ENCODE measurements at regions not wholly inside any gene's neighbourhood (a gene's known extent, or its start where the extent isn't known, plus 50 kb on each side); places are given as distances from the start of the nearest gene placed in this dataset.

DNA sequence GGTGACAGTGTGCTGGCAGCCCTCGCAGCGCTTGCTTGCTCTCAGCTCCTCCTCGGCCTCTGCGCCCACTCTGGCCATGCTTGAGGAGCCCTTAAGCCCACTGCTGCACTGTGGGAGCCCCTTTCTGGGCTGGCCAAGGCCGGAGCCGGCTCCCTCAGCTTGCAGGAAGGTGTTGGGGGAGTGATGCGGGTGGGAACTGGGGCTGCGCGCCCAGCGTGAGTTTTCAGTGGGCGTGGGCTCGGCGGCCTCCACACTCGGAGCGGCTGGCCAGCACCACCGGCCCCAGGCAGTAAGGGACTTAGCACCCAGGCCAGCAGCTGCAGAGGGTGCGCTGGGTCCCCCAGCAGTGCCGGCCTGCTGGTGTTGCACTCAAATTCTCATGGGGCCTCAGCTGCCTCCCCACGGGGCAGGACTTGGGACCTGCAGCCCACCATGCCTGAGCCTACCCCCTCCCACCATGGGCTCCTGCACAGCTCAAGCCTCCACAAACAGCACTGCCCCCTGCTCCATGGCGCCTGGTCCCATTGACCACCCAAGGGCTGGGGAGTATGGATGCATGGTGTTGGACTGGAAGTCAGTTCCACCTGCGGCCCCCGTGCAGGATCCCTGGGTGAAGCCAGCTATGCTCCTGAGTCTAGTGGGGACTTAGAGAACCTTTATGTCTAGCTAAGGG, 223.1 kb upstream of the PTPRD start:
- DNase-seq (no peak), ATAC-seq (no peak)
- Mint-ChIP-seq H3K9me3 (peaks cover 16% of the 10 kb centered on the region), H3K27ac (no peak overlapping the region), H3K27me3 (no peaks in the 10 kb centered on the region), H3K4me1 (ENCODE audit: low read depth) (no peaks in the 10 kb centered on the region), H3K36me3 (ENCODE audit: low read depth) (no peaks in the 10 kb centered on the region), H3K4me3 (no peak overlapping the region)
- intact Hi-C loops (cut with micrococcal nuclease), result no loop called here
- TF ChIP-seq, protein P1, sequence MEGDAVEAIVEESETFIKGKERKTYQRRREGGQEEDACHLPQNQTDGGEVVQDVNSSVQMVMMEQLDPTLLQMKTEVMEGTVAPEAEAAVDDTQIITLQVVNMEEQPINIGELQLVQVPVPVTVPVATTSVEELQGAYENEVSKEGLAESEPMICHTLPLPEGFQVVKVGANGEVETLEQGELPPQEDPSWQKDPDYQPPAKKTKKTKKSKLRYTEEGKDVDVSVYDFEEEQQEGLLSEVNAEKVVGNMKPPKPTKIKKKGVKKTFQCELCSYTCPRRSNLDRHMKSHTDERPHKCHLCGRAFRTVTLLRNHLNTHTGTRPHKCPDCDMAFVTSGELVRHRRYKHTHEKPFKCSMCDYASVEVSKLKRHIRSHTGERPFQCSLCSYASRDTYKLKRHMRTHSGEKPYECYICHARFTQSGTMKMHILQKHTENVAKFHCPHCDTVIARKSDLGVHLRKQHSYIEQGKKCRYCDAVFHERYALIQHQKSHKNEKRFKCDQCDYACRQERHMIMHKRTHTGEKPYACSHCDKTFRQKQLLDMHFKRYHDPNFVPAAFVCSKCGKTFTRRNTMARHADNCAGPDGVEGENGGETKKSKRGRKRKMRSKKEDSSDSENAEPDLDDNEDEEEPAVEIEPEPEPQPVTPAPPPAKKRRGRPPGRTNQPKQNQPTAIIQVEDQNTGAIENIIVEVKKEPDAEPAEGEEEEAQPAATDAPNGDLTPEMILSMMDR (IDR thresholded peaks at IDR 0.05), result no peak
- ChIA-PET CTCF (no interaction called here), POLR2A (no interaction called here)

- TF ChIP-seq, protein P1 (IDR thresholded peaks at IDR 0.05), result no peak
- ChIA-PET POLR2A (no interaction called here), CTCF (no interaction called here)
These were observed 230.3 kb upstream of the PTPRD start for GRCh38 chr9:10843151-10843550.

GRCh38 chr9:10855847-10856246, 243.0 kb upstream of the PTPRD start:
- DNase-seq, result no peak
- Mint-ChIP-seq H3K36me3 (ENCODE audit: low read depth) (no peaks in the 10 kb centered on the region), H3K4me3 (no peak overlapping the region), H3K27ac (no peak overlapping the region), H3K4me1 (ENCODE audit: low read depth) (no peaks in the 10 kb centered on the region), H3K9me3 (peaks cover 19% of the 10 kb centered on the region), H3K27me3 (no peaks in the 10 kb centered on the region)
- intact Hi-C loops (cut with micrococcal nuclease), result no loop called here
- ChIA-PET CTCF (no interaction called here), POLR2A (interaction anchor here (0.8 kb wide), 1 partner anchor 936 kb away, joined by 3 read pairs; no protein-coding TSS in a partner anchor)
- TF ChIP-seq, protein P1 (IDR thresholded peaks at IDR 0.05), result no peak
- no peak for ATAC-seq

More at GRCh38 chr9:10843151-10843550, 230.3 kb upstream of the PTPRD start:
- DNase-seq (no peak), ATAC-seq (no peak)
- H3K4me1 Mint-ChIP-seq (ENCODE audit: low read depth), result no peaks in the 10 kb centered on the region
- H3K9me3 Mint-ChIP-seq, result peaks cover 5% of the 10 kb centered on the region
- H3K27me3 Mint-ChIP-seq, result no peaks in the 10 kb centered on the region
- H3K4me3 Mint-ChIP-seq, result no peak overlapping the region
- no peak overlapping the region for H3K27ac Mint-ChIP-seq
- intact Hi-C loops (cut with micrococcal nuclease), result no loop called here
- H3K36me3 Mint-ChIP-seq (ENCODE audit: low read depth), result no peaks in the 10 kb centered on the region

DNA sequence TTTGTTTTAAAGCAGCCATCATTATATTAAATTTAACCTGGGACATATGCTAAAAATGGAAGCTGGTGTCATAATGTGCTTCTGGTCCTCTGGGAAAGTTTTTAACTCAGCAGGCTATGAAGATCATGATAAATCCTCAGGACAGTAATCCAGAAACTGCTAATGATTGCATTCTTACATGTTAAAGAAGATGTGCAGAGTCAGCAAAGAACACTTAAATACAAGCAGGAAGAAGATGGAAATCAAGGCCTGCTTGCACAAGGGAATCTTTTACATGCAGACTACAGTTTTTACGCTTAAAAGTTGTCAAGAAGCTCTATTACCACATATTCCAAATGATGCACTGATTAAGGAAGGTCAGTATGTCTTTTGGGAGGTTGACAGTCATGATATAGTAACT, 246.0 kb upstream of the PTPRD start:
- CTCF ChIA-PET, result no interaction called here
- Mint-ChIP-seq H3K9me3 (peaks cover 20% of the 10 kb centered on the region), H3K4me3 (no peak overlapping the region), H3K36me3 (ENCODE audit: low read depth) (no peaks in the 10 kb centered on the region), H3K4me1 (ENCODE audit: low read depth) (no peaks in the 10 kb centered on the region), H3K27me3 (no peaks in the 10 kb centered on the region), H3K27ac (no peak overlapping the region)
- ATAC-seq (no peak), DNase-seq (no peak)
- TF ChIP-seq, protein P1 (IDR thresholded peaks at IDR 0.05), result no peak
- POLR2A ChIA-PET, result no interaction called here
- intact Hi-C loops (cut with micrococcal nuclease), result no loop called here

- Mint-ChIP-seq H3K27ac (no peak overlapping the region), H3K4me3 (no peak overlapping the region), H3K36me3 (ENCODE audit: low read depth) (no peaks in the 10 kb centered on the region), H3K27me3 (no peaks in the 10 kb centered on the region), H3K9me3 (peaks cover 6% of the 10 kb centered on the region), H3K4me1 (ENCODE audit: low read depth) (no peaks in the 10 kb centered on the region)
- intact Hi-C loops (cut with micrococcal nuclease), result no loop called here
- no peak for DNase-seq
- ATAC-seq, result no peak
- POLR2A ChIA-PET, result no interaction called here
- TF ChIP-seq, protein P1 (IDR thresholded peaks at IDR 0.05), result no peak
- CTCF ChIA-PET, result no interaction called here
These were observed 250.7 kb upstream of the PTPRD start for GRCh38 chr9:10863476-10863875.

Data from activated CD8-positive, alpha-beta T cell treated with anti-CD3 and anti-CD28 coated beads for 36 hours (primary cell).